Common myeloid progenitor, CD34-positive (primary cell): ENCODE measurements at regions not wholly inside any gene's neighbourhood (a gene's known extent, or its start where the extent isn't known, plus 50 kb on each side); places are given as distances from the start of the nearest gene placed in this dataset.
"Not testable (repeated sequence)": the region's sequence is repeated elsewhere in the genome, so short reads cannot be mapped to it uniquely, and the experiment has no call there.

Source experiments
- CTCF ChIA-PET: fragments of 350-600 bp; sonication (Branson Sonifier 250); formaldehyde crosslinking; loops from one replicate; lab custom pipeline; 2021; ENCODE audit warnings: antibody characterized with exemption; lab: Charles Lee
- POLR2A ChIA-PET: fragments of 350-600 bp; sonication (Branson Sonifier 250); formaldehyde crosslinking; loops from one replicate; lab custom pipeline; 2021; ENCODE audit warnings: antibody characterized with exemption; lab: Charles Lee
- DNase-seq, 3 donors: peaks; one replicate each; pipeline versions ENCODE4 v3.0.0 to v3.0.0-alpha.2; 2013
- H3K27ac ChIP-seq, 2 experiments: 1 replicate in 1 of 2; 2 replicates in 1 of 2; pipeline ENCODE4 v1.7.0; 2013; ENCODE audit warnings: inconsistent platforms in 2 of 2, low read length in 2 of 2, mild to moderate bottlenecking in 2 of 2, low read depth in 1 of 2, moderate library complexity in 1 of 2; ENCODE audit not compliant: severe bottlenecking in 2 of 2, insufficient read depth in 1 of 2, poor library complexity in 1 of 2
- H3K27me3 ChIP-seq, 5 experiments: replicated peaks in 2 of 5; 1 replicate in 3 of 5; 2 replicates in 2 of 5; pipeline versions ENCODE4 v1.6.1 to v1.7.0; 2013; ENCODE audit warnings: low read length in 4 of 5, mild to moderate bottlenecking in 2 of 5, moderate library complexity in 2 of 5, inconsistent platforms in 1 of 5; ENCODE audit not compliant: insufficient read depth in 5 of 5, control insufficient read depth in 4 of 5
- H3K36me3 ChIP-seq, 4 experiments: 1 replicate in 2 of 4; 2 replicates in 2 of 4; pipeline versions ENCODE4 v1.6.1 to v1.7.0; 2013; ENCODE audit warnings: low read length in 3 of 4, control low read depth in 1 of 4, mild to moderate bottlenecking in 1 of 4; ENCODE audit not compliant: control insufficient read depth in 4 of 4, insufficient read depth in 4 of 4
- H3K4me1 ChIP-seq, 4 experiments: 1 replicate in 3 of 4; 2 replicates in 1 of 4; pipeline versions ENCODE4 v1.6.1 to v1.7.1; 2013; ENCODE audit warnings: low read length in 3 of 4, mild to moderate bottlenecking in 3 of 4, control low read depth in 1 of 4, inconsistent platforms in 1 of 4, moderate library complexity in 1 of 4; ENCODE audit not compliant: control insufficient read depth in 4 of 4, insufficient read depth in 4 of 4; ENCODE audit errors: control extremely low read depth in 1 of 4
- H3K4me3 ChIP-seq, 7 experiments: 1 replicate in 4 of 7; 2 replicates in 3 of 7; pipeline versions ENCODE4 v1.5.1 to v1.7.0; 2013; ENCODE audit warnings: mild to moderate bottlenecking in 7 of 7, low read length in 6 of 7, moderate library complexity in 6 of 7, inconsistent platforms in 2 of 7, low read depth in 2 of 7, control low read depth in 1 of 7; ENCODE audit not compliant: insufficient read depth in 4 of 7, control insufficient read depth in 1 of 7; ENCODE audit errors: extremely low read depth in 1 of 7
- H3K9me3 ChIP-seq, 5 experiments: 1 replicate in 4 of 5; 2 replicates in 1 of 5; pipeline versions ENCODE4 v1.6.1 to v1.7.1; 2013; ENCODE audit warnings: low read length in 4 of 5, mild to moderate bottlenecking in 2 of 5, inconsistent platforms in 1 of 5, low read depth in 1 of 5, moderate library complexity in 1 of 5; ENCODE audit not compliant: control insufficient read depth in 4 of 5, insufficient read depth in 2 of 5; ENCODE audit errors: control extremely low read depth in 1 of 5
- WGBS: methylation state at CpG from one replicate; pipeline ENCODE4 v1.1.5; 2013; ENCODE audit not compliant: insufficient coverage; 5-methylcytosine and 5-hydroxymethylcytosine counted together

DNA sequence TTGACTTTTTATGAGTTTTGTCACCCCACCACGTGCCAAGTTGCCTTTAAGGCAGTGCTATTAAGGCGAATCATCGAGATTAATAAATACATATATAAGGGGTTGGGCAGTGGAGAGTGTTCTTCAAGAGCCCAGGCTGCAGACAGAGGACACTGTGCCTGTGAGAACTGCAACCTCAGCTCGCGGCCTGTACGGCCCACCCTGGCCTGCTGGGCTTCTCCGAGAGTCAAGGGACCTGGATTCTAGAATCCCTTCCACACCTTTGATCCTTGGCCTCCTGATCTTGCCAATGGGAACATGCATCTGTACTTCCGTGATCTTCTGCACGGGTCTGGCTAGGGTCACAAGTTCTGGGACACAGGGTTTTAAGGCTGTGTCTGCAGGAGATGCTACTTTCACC lies 54.5 kb downstream of the IRX5 start:
- no peaks in the 10 kb centered on the region for H3K4me1 ChIP-seq
- no peaks in the 10 kb centered on the region for H3K9me3 ChIP-seq
- H3K4me3 ChIP-seq, result no peak overlapping the region
- no peaks in the 10 kb centered on the region for H3K36me3 ChIP-seq
- 98% methylated on average over 8 of the region's 9 CpGs for WGBS
- ChIA-PET CTCF (no interaction called here), POLR2A (no interaction called here)
- no peaks in the 10 kb centered on the region for H3K27me3 ChIP-seq
- no peak overlapping the region for H3K27ac ChIP-seq
- no peak for DNase-seq

DNA sequence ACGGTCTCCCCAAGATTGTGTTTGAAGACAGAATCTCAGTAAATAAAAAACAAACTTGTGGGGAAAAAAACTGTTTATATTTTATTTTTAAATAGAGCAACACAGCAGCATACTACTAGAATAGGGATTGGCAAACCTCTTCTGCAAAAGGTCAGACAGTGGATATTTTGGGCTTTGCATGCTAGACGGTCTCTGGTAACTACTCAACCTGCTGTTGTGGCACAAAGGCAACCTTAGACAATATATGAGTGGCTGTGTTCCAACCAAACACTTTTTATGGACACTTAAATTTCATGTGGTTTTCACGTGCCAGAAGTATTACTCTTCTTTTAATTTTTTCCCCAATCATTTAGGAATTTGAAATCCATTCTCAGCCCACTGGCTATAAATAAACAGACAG lies 55.0 kb downstream of the IRX5 start:
- ChIA-PET CTCF (no interaction called here), POLR2A (no interaction called here)
- no peak overlapping the region for H3K4me3 ChIP-seq
- no peak overlapping the region for H3K27ac ChIP-seq
- WGBS, result 94% methylated on average over 2 of the region's 3 CpGs
- no peaks in the 10 kb centered on the region for H3K9me3 ChIP-seq
- no peaks in the 10 kb centered on the region for H3K27me3 ChIP-seq
- DNase-seq, result no peak
- no peaks in the 10 kb centered on the region for H3K4me1 ChIP-seq
- no peaks in the 10 kb centered on the region for H3K36me3 ChIP-seq

DNA sequence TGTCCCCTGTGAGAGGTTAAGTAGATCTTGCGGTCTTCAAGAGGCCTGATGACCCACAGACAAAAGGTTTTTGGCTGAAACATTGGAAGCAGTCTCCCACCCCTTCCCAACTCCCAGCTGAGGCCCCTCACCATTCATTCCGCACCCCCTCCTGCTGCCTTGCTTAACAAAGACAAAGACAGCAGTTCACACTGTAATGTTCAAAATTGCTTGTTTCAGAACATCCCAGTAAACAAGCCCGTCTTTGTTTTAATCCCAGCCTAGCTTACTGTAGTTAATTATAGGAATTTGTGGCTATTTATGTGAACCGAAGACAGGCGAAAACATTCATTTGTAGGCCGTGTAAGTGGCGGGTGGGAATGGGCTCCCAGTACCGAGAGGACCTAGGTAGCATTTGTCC lies 55.7 kb downstream of the IRX5 start:
- H3K27ac ChIP-seq, result no peak overlapping the region
- H3K36me3 ChIP-seq, result no peaks in the 10 kb centered on the region
- no peaks in the 10 kb centered on the region for H3K27me3 ChIP-seq
- DNase-seq, result no peak
- ChIA-PET CTCF (no interaction called here), POLR2A (interaction anchor here (0.6 kb wide), 1 partner anchor 1152 kb away, joined by 3 read pairs; no protein-coding TSS in a partner anchor)
- 97% methylated on average over 8 of the region's 8 CpGs for WGBS
- H3K4me3 ChIP-seq, result no peak overlapping the region
- no peaks in the 10 kb centered on the region for H3K9me3 ChIP-seq
- no peaks in the 10 kb centered on the region for H3K4me1 ChIP-seq

DNA sequence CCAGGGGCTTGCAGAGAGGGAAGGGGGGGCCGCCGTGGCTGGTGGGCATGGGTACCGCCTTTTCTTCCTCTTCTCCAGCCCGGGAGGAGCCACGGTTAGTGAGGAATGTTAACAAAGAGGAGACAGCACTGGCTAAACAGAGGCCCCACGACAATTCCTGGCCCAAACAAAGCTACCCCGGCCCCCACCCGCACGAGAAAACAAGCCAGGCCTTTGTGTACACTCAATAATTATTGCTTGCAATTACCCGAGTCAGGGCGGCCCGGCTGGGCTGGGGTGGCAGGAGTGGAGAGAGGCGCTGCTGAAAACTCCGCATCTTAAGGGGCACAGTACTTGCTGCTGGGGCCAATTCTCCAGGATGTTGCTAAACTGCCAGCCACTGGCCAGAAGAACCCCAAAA lies 56.4 kb downstream of the IRX5 start:
- Histone ChIP-seq H3K27me3 (no peaks in the 10 kb centered on the region), H3K36me3 (no peaks in the 10 kb centered on the region), H3K27ac (no peak overlapping the region), H3K4me1 (no peaks in the 10 kb centered on the region), H3K4me3 (no peak overlapping the region), H3K9me3 (no peaks in the 10 kb centered on the region)
- ChIA-PET CTCF (no interaction called here), POLR2A (interaction anchor here (0.6 to 1.2 kb wide), 2 partner anchors 11 to 1152 kb away, joined by 3 to 6 read pairs; no protein-coding TSS in a partner anchor)
- 92% methylated on average over 13 of the region's 14 CpGs for WGBS
- no peak for DNase-seq

DNA sequence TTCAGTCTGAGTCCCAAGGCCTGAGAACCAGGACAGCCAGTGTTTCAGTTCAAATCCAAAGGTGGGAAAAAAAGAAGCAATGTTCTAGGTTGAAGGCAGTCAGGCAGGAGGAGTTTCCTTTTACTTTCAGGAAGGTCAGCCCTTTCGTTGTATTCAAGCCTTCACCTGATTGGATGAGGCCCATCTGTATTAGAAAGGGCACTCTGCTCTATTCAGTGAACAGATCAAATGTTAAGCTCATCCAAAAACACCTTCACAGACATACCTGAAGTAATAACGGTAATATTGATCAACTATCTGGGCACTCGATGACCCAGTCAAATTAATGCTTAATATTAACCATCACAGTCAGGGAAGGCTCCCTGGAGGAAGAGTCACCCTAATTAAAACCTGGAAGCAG lies 60.9 kb downstream of the IRX5 start:
- Histone ChIP-seq H3K27ac (no peak overlapping the region), H3K4me1 (no peaks in the 10 kb centered on the region), H3K36me3 (no peaks in the 10 kb centered on the region), H3K9me3 (no peaks in the 10 kb centered on the region), H3K27me3 (peaks cover 0 to 5% (median 0%) of the 10 kb centered on the region in 5 experiments), H3K4me3 (no peak overlapping the region)
- POLR2A ChIA-PET, result no interaction called here
- 89% methylated on average over 3 of the region's 3 CpGs for WGBS
- DNase-seq, result no peak
- CTCF ChIA-PET, result no interaction called here

DNA sequence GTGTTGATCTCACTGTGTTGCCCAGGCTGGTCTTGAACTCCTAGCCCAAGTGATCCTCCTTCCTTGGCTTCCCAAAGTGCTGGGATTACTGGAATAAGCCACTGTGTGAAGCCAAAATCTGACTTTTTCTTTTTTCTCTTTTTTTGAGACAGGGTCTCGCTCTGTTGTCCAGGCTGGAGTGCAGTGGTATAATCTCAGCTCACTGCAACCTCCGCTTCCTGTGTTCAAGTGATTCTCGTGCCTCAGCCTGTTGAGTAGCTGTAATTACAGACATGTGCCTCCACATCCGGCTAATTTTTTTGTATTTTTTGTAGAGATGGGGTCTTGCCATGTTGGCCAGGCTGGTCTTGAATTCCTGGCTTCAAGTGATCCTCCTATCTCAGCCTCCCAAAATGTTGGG lies 61.3 kb downstream of the IRX5 start:
- DNase-seq, H3K9me3 ChIP-seq, H3K4me3 ChIP-seq, H3K36me3 ChIP-seq, H3K27me3 ChIP-seq, H3K27ac ChIP-seq, H3K4me1 ChIP-seq, CTCF ChIA-PET, POLR2A ChIA-PET: not testable (repeated sequence)
- WGBS, result 88% methylated on average over 4 of the region's 4 CpGs

DNA sequence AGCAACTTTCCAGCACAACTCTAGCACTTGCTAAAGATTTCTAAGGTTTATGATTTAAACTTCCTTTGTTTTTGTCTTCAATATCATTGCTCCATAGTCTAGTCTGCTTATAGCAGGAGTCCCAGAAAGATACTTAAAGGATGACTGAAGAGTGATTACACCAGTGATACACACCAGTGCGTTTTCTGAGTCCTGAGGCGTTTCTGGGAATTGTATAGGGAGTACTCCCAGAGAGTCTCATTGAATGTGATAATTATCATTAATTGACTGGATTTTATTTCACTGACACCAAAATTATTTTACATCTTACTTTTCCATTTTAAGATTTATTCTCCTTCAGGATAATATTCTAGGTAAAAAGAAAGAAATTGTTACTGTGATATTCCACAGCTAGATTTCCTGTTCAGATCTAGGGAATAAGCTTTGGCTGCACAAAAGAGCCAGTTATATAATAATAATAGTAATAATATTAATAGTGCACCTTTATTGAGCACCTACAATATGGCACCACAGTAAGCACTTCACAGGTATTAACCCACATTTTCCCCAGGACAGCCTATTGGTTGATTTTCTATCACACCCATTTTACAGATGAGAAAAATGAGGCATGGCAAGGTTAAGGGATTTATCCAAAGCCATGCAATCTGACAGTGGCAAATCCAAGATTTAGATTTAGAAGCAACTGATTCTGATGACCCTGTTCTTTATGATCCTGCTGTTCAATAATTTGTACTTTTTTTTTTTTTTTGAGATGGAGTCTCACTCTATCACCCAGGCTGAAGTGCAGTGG lies 62.6 kb downstream of the IRX5 start:
- ChIA-PET CTCF (no interaction called here), POLR2A (no interaction called here)
- no peak overlapping the region for H3K4me3 ChIP-seq
- no peaks in the 10 kb centered on the region for H3K4me1 ChIP-seq
- no peaks in the 10 kb centered on the region for H3K36me3 ChIP-seq
- no CpG with 5 or more reads among the region's 2 CpGs for WGBS
- H3K27ac ChIP-seq, result no peak overlapping the region
- peaks cover 0 to 8% (median 0%) of the 10 kb centered on the region in 5 experiments for H3K27me3 ChIP-seq
- no peaks in the 10 kb centered on the region for H3K9me3 ChIP-seq
- DNase-seq, result no peak
